CD4-positive, alpha-beta T cell treated with Interleukin-15 for 1 hour (primary cell): ENCODE measurements at regions not wholly inside any gene's neighbourhood (a gene's known extent, or its start where the extent isn't known, plus 50 kb on each side); places are given as distances from the start of the nearest gene placed in this dataset.
"Not testable (repeated sequence)": the region's sequence is repeated elsewhere in the genome, so short reads cannot be mapped to it uniquely, and the experiment has no call there.

Experiments
- DNase-seq: peaks from one replicate; pipeline ENCODE4 v3.0.0-alpha.2; 2020

DNA sequence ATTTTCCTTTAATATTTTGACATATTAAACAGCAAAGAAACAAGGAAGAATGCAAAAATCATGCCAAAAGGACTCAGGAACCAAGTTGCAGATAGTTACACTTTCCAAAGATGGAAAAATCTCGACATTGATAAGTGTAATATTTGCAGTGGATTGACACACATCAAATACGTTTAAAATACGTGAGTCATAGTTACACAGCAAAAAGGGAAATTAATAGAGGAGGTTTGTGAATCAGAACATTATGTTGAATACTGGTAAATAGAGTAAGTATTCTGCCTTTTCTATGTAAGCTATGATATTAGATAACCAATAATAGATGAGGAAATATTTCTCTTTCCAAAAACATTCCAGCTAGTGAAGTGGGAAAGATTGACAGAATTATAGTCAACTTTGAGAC is 1761.3 kb upstream of the IGFBP7 start:
- no peak for DNase-seq

DNA sequence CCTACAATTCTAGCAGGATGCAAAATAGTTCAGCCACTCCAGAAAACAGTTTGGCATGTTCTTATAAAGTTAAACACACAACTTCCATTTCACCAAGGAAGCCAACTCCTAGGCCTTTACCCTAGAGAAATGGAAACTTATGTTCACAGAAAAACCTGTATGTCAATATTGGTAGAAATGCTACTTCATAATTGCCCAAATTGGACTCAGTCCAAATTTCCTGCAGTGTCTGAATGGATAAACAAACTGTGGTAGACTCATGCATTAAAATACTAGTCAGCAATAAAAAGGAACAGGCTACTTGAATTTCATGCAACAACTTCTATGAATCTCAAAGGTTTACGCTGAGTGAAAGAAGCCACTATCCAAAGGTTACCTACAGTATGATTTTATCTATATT is 1738.8 kb upstream of the IGFBP7 start:
- no peak for DNase-seq

DNA sequence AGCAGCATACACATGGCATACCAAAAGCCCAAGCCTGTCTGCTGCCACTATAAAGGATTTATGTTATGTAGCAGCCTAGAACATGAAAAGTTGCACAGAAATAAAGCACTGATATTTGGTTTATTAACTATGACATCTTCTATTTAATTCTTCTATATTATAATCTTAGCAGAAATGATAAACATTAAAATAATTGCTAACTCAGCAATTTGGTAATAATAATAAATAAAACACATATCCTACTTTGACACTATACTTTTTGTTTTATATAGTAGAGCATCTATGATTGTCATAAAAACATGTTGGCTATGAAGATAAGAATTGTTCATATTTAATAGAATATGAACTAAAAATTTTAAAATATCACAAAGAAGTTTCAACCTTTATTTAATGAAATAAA is 1733.3 kb upstream of the IGFBP7 start:
- no peak for DNase-seq

DNA sequence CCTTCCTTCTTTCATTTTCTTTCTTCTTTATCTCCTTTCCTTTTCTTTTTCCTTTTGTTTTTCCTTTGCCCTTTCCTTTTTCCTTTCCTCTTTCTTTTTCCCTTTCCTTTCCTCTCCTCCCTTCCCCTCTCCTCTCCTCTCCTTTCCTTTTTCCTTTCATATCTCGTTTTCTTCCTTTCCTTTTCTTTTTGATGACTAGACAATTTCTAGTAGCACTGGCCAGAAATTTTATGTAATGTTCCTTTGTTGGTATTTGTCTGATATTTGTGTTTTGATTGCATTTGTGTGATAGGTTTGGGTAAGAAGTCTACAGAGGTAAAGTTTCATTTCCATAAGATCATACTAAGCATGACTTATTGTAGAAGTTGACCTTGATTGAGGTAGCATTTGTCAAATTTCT is 1722.9 kb upstream of the IGFBP7 start:
- DNase-seq: no peak

DNA sequence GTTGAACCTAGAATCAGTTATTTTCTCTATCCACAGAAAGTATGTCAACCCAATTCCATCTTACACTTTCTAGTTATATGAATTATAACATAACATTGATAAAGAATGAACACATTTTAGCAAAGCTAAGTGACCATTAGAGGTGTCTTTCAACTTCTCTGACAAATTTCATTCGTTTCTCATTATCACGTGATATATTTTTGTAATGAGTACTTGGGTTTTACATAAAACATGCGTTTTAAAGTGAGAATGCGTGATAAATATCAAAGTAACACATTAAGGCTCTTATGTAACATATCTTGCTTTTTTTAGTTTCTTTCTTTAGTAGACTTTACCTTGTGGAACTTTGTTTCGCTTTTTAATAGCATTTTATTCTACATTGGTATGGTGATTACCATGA is 1715.1 kb upstream of the IGFBP7 start:
- DNase-seq: no peak

DNA sequence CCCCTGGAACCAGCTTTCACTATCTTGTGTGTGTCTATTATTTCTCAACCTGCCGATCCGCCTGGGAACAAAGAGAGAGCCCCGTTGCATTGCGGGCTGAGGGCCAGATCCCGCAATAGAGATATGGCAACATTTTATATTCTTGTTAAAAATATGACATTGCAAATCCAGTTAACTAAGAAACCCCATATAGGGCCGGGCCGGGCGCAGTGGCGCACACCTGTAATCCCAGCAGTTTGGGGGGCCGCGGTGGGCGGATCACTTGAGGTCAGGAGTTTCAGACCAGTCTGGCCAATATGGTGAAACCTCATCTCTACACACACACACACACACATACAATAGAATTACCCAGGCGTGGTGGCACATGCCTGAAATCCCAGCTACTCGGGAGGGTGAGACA is 1708.4 kb upstream of the IGFBP7 start:
- not testable (repeated sequence) for DNase-seq

DNA sequence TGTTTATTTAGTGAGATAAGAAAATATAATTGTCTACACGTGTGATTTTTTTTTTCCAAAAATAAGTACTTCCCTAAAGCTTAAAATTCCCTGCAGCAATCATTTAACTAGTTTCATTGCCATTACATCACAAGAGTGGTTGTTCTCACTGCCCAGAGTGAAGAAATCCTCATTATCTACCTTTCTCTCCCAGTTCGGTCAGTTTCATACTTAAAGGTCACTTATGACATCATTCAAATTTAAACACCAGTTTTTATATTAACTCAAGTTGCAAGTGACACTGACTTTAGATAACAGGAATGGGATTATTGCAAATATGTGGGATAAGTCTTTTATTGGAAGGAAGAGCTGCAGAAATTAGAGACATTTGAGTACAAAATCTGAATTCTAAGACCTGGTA is 1699.8 kb upstream of the IGFBP7 start:
- no peak for DNase-seq

DNA sequence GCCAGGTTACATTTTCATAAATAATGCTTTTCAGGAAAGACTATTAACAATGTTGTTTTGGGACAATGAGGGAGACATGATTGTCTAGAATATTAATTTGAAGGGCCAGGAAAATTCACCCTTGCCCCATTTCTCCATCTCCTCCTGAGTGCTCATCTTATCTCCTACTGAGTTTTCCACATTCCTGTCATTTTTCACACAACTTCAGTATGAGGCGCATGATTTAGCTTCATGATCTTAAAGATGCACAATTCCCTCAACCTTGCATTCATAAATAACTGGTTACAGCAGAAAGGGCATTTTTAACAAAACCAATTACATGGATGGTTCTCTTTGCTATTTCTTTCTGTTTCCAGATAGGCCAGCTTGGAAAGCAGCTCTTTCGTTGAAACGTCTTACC is 1699.2 kb upstream of the IGFBP7 start:
- DNase-seq: no peak

DNA sequence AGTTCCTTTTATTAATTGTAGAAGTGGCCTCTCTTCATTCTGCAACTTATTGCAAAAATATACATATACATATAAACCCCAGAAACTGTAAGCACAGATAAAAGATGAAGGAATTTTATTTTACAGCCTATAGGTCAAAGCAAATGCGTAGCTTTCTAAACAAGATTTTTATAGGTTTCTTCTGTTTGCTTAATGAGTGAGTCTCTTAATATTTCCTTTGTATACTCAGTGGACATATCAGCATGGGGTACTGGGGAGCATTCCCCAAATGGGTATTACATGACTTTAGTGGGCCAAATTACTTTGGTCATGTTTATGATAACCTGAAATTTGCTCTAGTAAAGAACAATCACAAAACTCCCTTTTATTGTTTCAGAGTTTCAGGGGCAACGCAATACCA is 1698.6 kb upstream of the IGFBP7 start:
- no peak for DNase-seq

DNA sequence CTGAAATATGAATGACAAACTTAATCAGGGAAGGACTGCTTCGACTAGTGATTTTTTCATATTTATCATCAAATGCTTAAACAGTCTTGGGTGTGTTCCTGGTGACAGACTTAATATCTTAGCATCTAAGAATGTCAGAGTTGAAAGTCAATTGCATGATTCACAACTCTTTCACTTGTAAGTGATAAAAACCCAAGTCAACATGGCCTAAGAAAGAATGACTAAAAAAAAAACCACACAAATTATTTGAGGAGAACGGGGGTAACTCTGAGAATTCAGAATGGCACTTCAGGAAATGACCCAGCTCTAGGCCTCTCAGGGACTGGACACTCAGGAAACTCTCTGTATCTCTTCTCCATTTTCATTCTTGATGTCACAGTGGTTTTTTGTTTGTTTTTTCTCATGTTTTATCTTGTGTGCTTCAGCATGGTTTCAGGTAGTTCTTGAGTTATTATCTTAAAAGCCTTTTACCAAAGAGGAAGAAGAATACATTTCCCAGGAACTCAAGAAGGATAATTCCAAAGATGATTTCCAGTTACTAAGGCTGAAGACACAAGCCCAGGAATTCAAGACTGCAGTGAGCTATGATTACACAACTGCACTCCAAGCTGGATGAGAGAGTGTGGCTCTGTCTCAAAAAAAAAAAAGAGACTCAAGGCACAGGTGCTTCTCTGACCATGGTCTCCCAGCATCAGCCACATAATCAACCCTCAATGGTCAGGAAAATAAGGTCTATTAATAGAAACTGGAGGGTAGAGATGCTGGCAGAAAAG is 1697.8 kb upstream of the IGFBP7 start:
- no peak for DNase-seq

DNA sequence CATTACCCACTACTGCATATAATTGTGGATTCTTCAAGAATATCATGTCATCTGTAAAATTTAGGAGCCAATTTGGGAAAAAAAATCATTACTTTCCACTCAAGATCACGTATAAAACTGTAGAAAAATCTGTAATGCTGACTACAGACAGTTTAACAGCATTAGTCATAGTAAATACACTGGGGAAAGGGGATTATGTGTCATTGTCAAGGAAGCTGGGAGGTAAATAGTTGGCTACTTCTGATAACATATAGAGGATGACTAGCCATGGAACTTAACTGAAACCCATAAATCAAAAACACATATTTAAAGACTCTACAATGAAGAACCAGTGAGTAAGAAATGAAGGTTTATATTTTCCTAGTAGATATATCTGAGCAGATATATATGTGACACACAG is 1666.4 kb upstream of the IGFBP7 start:
- DNase-seq: no peak

DNA sequence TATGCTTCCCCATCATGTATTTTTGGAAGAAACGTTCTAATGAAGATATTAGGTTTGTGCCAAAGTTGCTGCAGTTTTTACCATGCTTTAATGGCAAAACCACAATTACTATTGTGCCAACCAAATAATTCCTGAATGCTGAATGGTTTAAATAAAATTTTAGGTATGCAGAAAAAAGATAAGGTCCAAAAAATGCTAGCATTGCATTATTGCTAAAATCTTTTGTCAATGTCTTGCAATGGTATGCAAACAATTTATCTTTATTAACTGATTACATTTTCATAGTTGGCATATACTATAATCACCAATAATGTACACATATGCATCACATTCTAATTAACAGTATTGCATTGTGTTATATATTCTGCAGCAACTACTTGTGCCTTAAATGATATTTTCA is 1657.4 kb upstream of the IGFBP7 start:
- no peak for DNase-seq

DNA sequence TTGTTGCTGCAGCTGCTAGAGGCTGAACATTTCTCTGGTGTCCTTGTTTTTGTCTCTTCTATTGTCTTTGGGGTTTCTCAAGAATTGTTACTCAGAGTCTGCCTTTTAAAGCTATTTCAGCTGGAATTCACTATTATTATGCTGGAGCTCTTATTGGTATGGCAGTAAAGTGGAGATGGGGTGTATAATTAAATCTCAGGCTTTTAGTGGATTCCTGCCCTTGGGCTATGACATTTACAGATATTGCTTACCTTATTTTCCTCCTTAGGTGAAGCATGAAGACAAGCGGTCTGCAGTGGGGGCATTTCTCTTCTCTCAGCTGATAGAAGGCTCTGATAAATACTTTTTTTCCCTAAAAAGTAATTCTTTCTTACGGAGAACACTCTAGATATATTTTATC is 1656.6 kb upstream of the IGFBP7 start:
- no peak for DNase-seq

DNA sequence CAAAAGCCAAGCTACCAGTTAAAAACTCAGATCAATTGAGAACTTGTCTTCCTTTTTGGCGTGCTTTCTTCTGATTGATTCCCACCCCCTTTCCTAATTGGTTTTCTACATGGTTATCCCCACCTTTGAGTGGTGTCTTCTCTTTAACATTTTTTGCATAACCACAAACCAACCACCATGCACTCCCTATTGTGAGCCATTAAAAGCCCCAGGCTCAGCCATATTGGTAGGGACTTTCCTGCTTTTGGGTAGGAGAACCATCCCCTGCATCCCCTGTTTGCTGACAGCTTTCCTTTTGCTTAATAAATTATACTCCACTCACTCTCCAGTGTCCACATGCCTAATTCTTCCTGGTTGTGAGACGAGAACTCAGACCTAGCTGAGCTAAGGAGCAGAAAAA is 1651.4 kb upstream of the IGFBP7 start:
- no peak for DNase-seq

DNA sequence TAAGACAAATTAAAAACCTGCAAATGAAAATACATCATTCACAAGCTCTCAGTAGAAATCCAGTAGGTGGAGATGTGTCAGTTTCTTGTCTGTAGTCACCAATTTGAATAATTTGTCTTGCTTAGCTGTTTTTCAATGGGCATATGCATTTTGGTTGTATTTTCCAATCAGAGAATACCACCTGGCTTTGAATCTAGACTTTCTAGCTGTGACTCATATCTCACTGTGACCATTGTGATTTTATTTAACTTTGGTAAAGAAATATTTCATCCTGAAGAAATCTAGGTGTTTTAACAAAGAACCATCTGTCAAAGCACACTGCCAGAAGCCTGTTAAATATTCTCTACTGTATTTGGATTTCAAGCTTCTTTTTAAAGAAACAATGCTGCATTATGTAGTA is 1650.6 kb upstream of the IGFBP7 start:
- DNase-seq: no peak

DNA sequence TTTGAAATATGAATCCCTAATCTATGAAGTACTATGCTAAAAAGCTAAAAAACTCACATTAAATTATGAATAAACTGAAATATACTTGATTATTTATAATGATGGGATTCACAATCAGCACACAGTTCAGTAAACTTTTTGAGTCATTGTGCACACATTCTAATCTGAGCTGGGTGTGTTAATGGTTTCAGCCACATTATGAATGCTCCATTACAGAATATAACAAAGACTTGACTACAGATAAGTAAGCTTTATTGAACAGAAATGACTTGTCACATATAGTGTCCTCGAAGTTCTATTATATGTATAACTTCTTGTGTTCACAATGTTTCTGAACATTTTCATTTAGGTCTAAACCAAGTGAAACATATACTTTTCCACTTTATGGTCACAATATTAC is 1649.9 kb upstream of the IGFBP7 start:
- DNase-seq: no peak

DNA sequence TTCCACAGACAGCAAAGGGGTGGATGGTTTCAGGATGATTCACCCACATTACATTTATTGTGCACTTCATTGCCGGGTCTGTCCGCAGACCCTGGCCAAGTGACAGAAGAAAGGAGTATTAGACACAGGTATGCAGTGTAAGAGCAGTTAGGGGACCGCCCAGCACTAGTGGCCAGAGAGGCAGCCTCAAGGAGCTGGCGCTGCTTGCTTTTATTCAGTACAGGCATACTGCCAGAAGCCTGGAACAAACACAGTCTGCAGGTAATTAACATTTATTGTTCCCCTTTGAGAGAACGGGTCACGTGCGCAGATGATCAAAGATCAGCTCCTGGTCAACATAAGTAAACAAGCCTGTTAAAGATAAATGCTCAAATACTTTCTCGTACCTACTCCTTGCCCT is 1639.0 kb upstream of the IGFBP7 start:
- no peak for DNase-seq

DNA sequence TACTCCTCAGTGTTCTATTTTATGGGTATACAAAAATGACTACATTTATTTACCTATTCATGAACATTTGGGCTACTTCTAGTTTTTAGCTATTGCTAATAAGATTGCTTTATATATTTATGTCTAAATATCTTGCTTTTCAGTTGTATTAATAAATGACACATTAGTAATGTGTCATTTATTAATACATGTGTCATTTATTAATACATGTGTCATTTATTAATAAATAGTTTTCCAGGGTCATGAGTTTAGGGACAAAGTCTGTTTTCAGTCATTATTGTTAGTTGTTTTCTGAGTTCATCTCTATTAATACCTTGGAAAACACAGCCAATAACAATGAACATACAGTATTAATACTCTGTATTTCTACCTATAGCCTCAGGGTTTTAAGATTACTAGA is 1630.7 kb upstream of the IGFBP7 start:
- no peak for DNase-seq

DNA sequence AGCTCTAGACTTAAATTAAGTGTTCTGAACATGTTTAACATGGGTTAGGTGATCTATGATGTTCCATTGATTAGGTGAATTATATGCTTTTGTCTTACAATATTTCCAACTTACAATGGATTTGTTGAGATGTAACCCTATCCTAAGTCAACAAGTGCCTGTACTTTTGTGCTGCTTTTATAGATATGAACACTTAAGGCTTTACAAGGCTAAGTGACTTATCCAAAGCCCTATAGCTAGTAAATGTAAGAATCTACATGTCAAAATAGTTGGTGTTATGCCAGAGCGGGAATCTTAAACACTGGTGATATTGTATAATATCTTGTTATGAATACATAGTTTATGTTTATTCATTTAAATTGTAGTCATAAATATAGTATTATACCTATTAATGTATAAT is 1629.1 kb upstream of the IGFBP7 start:
- no peak for DNase-seq

DNA sequence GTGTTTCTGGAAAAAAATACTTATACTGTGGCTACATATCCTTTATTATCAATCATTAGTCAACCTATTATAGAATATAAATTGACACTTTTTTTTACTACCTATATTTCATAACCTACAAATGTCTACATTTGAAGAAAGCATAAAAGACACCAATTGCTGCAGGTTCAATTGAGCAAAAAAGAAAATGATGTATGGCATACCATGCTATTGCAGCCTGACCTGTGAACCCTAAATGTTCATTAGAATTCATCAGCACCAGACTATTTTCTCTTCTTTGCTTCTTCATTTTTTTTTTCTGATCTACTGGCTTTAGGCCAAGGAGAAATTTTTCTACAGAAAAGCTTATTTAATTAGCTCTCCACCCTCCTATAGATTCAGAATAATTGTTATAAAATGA is 1628.2 kb upstream of the IGFBP7 start:
- DNase-seq: no peak

DNA sequence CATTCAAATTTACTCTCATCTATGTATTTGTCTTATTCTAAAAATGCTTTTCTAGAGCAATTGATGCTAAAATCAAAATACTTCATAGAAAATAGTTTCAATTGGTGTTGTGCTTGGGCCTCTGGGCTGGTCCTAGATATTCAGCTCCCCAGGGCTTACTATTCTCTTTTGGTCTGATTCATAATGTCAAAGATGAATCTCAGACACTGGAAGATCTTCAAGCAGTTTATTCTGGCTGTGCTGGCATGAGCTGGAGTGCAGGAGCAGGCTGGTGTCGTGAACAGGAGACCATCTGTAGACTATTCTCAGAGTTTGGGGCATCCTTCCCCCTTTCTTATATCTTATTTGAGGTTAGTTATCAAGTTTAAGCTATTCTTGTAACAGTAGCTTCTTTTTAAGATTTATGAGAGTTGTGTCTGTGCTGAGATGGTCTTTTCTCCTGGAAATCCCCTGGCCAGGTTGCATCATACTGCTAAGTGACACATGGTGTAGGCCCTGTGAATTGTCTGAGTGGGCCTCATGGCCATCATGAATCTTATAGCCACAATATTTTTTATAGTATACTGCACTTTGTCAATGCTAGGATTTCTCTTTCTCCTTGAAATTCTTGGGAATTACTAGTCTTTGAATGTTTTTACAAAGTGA is 1624.0 kb upstream of the IGFBP7 start:
- no peak for DNase-seq

DNA sequence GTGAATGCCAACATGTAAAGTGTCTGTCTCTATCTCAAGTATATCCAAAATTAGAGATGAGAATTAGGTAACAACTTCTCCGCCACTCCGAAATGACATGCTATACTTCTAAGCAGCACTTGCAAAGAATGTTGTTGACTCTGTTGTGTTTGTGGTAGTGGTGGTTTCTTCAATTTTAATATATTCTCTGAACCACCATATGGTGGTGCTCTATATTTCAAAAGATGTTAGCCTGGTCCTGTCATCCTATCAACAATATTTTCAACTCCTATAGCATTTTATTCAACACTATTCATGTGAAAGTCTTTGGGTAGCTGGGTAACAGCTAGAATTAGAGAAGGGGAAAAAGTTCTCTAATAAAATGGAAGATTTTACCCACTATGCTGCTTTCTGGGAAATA is 1622.8 kb upstream of the IGFBP7 start:
- DNase-seq: no peak

DNA sequence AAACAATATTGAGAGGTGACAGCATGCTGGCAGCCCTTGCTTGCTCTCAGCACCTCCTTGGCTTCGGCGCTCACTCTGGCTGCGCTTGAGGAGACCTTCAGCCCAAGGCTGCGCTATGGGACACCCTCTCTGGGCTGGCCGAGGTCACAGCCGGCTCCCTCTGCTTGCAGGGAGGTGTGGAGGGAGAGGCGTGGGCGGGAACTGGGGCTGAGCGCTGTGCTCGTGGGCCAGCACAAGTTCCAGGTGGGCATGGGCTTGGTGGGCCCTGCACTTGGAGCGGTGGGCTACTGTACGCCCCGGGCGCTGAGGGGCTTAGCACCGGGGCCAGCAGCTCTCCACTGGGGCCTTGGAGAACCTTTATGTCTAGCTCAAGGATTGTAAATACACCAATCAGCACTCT is 1613.8 kb upstream of the IGFBP7 start:
- no peak for DNase-seq

DNA sequence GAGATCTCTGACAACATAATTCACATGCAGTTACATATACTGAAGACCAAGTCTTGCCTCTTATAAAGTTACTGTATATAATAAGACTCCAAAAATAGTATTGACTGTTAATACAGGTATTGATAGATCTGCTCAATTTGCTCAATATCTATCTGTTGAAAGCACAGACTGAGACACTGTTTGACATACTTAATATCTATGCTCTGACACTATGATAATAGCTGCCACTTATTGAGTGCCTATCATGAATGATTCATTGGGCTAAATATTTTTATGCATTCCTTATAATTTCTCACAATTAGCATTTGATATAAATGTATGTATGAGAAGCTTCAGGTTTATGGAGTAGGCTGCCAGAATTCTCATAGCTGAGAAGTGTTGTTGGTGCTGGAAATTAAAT is 1600.9 kb upstream of the IGFBP7 start:
- no peak for DNase-seq

DNA sequence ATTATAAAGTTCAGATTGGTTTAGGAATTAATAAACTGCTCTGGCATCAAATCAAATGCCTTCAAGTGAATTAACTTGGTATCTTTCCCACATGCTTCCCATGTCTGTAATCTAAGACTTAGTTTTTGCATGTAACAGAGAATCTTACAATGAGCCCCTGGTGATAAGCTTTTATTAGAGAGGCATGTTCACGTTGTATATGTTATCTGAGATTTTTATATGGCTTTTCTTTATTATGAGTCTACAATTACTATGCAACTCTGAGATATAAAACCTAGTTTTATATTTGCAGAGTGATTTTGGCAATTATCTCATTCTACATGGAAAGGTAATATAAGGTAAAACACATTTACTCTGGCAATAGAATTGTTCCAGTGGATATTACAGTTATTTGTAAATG is 1578.4 kb upstream of the IGFBP7 start:
- no peak for DNase-seq
